DOHH2 (cell line): ENCODE measurements at regions not wholly inside any gene's neighbourhood (a gene's known extent, or its start where the extent isn't known, plus 50 kb on each side); places are given as distances from the start of the nearest gene placed in this dataset.

ENCODE experiments used
- CTCF ChIP-seq: fragments of 200-600 bp; sonication (generic); IDR thresholded peaks from one replicate; pipeline ENCODE4 v1.5.1; 2014; ENCODE audit warnings: antibody characterized with exemption, mild to moderate bottlenecking, low read depth, low read length; ENCODE audit not compliant: poor library complexity, severe bottlenecking
- EZH2phosphoT487 ChIP-seq: fragments of 200-600 bp; sonication (generic); IDR thresholded peaks from 2 replicates; pipeline ENCODE4 v1.6.1; 2017; ENCODE audit warnings: borderline replicate concordance, mild to moderate bottlenecking, antibody characterized with exemption, low read length, moderate library complexity, mixed read lengths

- TF ChIP-seq CTCF (no peak), EZH2phosphoT487 (no peak)
These were observed 900.3 kb downstream of the CCSER2 start for GRCh38 chr10:85228726-85229125.
